Breast epithelium (tissue), 3 donors: ENCODE measurements at regions not wholly inside any gene's neighbourhood (a gene's known extent, or its start where the extent isn't known, plus 50 kb on each side); places are given as distances from the start of the nearest gene placed in this dataset.

Experiments
- POLR2A ChIP-seq: fragments of 450-650 bp; IDR thresholded peaks from one replicate; pipeline ENCODE4 v1.6.1; 2016; ENCODE audit warnings: antibody characterized with exemption, mild to moderate bottlenecking, moderate library complexity
- POLR2AphosphoS5 ChIP-seq, 3 donors: sonication (generic); formaldehyde crosslinking; IDR thresholded peaks; one replicate each; pipeline ENCODE4 v1.6.1; 2017; ENCODE audit warnings: antibody characterized with exemption in 3 of 3
- TF ChIP-seq, protein P1 (sequence below), 3 donors: fragments of 450-650 bp; IDR thresholded peaks; one replicate each; pipeline ENCODE4 v1.5.1; 2016 to 2017; ENCODE audit warnings: antibody characterized with exemption in 3 of 3, mild to moderate bottlenecking in 3 of 3, moderate library complexity in 3 of 3

DNA sequence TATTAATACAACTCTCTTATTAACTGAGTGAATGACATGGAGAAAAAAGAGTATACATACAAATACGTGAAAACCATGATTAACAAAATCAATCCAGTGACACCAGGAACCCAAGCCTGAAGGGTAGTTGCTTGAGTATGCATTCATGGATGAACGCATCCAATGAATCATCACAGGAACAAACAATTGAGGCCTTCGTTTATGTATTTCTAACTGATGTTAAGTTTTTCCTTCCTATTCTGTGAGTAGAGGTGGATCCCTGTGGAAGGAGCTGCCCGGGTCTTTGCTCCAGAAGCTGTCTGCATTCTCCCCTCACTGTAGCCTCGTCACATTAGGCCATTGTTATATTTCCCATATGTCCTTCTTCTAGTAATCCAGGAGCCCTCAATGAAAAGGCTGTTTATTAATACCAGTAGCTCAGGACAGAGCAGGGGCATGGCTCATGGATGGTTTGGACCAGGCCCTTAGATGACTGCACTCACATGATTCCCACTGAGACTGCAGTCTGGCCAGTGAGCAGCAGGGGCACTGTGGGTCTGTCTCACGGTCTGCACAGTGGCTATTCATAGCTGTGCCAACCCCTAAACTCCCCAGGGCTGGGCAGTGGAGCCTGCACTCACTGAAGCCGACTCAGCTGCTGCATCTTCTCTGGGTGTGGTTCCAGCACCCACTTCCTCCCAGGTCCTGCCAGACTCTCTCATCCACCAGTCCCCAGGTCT lies 128.1 kb upstream of the TOP3B start:
- no peak for TF ChIP-seq POLR2A
- TF ChIP-seq, protein P1, sequence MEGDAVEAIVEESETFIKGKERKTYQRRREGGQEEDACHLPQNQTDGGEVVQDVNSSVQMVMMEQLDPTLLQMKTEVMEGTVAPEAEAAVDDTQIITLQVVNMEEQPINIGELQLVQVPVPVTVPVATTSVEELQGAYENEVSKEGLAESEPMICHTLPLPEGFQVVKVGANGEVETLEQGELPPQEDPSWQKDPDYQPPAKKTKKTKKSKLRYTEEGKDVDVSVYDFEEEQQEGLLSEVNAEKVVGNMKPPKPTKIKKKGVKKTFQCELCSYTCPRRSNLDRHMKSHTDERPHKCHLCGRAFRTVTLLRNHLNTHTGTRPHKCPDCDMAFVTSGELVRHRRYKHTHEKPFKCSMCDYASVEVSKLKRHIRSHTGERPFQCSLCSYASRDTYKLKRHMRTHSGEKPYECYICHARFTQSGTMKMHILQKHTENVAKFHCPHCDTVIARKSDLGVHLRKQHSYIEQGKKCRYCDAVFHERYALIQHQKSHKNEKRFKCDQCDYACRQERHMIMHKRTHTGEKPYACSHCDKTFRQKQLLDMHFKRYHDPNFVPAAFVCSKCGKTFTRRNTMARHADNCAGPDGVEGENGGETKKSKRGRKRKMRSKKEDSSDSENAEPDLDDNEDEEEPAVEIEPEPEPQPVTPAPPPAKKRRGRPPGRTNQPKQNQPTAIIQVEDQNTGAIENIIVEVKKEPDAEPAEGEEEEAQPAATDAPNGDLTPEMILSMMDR (IDR thresholded peaks at IDR 0.05), result no peak
- no peak for TF ChIP-seq POLR2AphosphoS5 (IDR thresholded peaks at IDR 0.05)
